Germinal center (tissue), 1 donor: ENCODE measurements at regions not wholly inside any gene's neighbourhood (a gene's known extent, or its start where the extent isn't known, plus 50 kb on each side); places are given as distances from the start of the nearest gene placed in this dataset.

ENCODE experiments used
- DNase-seq: peaks from one replicate; pipeline ENCODE4 v3.0.0; 2012; ENCODE audit warnings: mixed read lengths, low spot score

DNA sequence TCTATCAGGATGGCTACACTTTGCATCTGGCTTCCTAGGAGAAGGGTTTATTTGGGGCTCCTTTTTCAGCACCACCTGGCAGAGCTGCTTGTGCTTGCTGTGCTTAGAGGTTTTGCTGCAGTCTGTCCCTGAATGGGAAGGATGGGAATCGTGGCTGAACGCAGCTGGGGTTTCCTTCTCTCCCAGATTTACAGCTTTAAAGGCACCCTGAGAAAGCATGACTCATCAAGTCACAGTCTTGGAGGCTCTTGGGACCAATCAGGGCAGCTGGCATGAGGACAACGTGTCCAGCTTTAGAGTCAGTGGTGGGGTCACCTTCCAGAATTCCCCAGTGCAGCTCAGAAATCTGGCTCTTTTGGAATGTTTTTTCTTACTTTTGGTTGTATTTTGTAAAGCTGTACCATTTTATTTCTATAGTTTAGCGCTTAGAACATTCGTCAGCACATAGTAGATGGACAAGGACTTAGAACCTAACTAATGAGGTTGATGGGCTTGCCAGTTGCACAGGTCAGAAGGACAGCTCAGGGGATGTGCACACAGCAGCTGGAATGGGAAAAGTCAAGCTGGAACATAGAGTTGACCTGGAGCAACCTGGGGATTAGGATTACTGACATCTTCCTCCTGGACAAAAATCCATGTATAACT is 222.6 kb downstream of the PRDM2 start:
- no peak for DNase-seq

DNA sequence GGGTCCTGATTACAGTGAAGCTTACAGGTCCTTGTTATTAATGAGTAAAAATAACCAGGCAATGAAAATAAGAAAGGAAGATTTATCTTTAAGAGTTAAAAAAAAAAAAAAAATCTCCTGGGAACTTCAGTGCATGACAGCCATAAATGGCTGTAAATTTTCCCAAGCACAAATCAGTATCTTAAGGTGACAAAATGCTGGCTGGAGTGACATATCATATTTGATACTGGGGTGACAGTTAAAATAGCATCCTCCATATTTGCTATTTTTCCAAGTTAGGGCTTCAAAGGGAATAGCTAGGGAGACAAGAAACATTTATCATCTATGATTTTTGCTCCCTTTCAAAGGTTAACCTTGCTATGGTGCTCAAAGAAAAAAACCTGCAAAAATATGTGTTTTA is 226.6 kb downstream of the PRDM2 start:
- no peak for DNase-seq

DNA sequence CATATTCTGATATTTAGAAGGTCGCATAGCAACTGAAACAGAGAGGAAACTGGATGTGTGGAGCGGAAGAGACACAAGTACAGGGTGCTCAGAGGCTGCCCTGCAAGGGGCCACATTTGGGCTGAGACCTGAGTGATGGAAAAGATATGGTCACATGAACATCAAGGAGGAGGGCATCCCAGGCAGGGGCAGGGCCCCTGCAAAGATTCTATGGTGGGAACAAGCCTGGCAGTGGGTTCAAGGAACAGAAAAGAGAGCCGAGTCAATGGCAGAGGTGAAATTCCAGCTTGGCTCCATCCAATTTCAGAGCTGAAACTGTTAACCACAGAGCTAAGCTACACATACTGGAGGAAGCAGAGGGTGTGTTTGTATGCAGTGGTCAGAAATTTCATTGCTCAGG is 227.7 kb downstream of the PRDM2 start:
- no peak for DNase-seq

DNA sequence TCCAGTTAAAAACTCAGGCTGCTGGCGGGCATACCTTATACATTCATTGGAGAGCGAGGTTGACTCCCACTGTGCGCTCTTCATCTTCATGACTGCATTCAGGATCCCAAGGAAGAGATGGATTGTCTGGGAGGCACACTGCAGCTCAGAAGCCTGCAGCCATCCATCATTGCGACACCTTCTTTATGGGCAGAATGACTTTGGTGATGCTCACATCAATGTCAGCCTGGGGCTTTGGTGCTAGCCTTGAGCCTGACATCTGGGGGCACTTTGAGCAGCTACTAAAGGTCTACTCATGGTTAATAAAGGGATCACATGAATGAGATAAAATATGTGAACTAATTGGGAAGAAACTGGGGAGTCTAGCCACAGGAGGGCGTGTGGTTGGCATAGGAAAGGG is 229.3 kb downstream of the PRDM2 start:
- DNase-seq = no peak

DNA sequence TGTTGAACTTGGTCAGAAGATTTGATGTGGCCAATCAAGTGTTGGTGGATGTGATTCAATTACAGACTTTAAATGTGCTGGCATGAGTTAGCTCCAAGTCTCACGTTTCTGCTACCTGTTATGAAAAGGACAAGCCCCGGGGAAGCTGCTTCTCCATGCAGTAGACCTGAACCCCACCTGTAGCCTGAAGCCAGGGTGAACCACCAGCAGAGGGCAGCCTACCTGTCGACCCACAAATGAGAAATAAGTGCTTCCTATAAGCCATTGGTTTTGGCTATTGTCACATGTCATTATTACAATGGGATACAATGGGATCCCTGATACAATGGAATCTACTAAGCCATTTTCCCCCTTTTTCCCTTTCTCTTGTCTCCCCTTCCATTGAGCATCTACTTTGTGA is 230.2 kb downstream of the PRDM2 start:
- peak; percentile 30 for DNase-seq

DNA sequence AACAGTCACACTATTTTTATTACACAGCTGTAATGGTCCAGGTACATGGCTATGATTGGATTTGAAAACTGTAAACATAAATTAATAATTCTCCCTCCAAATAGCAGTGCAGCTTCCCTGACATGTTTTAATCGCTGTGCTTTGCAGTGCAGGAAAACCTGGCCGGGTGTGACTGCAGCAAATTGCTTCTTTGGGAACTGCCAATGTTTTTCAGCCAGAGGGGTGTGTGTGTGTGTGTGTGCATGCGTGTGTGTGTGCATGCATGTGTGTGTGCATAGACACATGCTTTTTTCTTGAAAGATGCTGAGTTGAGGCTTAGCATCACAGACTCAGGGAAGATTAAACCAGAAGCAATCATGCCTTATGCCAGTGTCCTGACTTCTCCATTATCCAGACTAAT is 231.2 kb downstream of the PRDM2 start:
- DNase-seq = no peak

DNA sequence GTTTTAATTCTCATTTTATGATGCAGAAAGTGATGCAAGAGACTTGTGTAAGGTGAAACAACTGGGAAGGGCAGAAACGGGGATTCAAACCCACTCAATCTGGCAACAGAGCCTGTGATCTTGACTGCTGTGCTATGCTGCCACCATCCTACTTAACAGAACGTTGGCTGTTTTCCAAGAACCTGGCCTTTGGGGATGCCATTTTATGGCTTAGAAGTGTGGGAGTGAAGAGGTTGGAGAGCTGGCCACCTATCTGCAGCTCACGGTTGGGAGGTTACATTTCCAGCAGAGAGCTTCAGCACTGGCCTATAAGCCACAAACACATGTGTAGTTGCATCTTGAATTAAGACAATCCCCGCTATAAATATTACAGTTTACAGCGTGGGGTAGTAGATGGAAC is 235.3 kb downstream of the PRDM2 start:
- DNase-seq = no peak

DNA sequence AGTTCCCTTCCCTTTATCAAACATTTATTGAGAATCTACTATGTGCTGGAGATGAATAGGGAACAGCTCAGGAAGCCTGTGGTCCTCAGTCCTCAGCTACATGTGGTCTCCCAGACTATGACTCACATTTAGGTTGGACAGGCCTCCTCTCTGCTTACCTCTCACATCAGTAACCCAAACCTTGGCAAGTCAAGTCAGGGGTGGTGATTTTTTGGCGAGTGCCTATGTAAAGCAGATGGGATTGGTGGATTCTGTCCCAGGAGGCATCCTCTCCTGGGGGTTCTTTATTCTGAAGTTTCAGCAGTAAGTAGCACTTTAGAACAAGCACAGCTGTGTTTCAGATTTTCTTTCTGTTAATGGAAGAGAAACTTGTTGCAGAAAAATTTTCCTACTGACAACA is 241.3 kb downstream of the PRDM2 start:
- no peak for DNase-seq

DNA sequence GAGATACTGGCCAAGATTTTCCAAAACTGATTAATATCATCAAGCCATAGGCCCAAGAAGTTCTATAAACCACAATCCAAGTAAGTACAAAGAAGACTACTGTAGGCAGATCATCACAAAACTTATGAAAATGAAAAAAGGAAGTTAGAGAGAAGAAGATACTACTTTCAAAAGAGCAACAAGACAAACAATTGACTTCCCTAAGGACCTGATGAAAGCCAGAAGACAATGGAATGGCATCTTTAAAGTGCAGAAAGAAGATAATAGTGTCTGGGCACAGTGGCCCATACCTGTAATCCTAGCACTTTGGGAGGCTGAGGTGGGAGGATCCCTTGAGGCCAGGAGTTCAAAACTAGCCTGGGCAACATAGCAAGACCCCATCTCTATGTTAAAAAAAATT is 243.1 kb downstream of the PRDM2 start:
- DNase-seq = no peak

DNA sequence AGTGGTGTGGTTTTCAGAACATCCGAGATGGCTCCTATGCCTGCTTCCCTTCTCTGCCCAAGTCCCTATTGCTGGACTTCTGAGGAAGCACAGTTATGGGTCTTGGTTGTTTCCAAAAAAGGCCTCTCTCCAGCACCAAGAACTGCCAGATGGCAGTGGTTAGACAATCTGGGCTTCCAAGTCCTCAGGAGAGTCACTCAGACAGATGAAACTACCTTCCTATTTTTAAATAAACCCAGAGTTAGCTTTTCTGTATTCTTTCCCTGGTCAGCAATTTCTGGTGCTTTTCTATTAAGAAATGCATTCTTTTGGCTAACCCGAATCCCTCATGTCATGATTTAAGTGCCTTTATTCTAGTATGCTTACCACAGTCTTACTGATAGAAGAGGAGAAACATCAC is 245.9 kb downstream of the PRDM2 start:
- DNase-seq = no peak

DNA sequence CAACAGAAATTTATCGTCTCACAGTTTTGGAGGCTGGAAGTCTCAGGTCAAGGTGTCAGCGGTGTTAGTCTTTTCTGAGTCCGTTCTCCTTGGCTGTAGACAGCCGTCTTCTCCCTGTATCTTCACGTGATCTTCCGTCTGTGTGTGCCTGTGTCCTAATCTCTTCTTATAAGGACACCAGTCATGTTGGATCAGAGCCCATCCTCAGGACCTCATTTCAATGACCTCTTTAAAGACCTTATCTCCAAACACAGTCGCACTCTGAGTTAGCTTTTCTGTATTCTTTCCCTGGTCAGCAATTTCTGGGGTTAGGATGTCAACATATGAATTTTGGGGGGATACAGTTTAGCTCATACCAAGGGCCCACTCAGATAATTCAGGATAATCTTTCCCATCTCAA is 247.7 kb downstream of the PRDM2 start:
- no peak for DNase-seq

DNA sequence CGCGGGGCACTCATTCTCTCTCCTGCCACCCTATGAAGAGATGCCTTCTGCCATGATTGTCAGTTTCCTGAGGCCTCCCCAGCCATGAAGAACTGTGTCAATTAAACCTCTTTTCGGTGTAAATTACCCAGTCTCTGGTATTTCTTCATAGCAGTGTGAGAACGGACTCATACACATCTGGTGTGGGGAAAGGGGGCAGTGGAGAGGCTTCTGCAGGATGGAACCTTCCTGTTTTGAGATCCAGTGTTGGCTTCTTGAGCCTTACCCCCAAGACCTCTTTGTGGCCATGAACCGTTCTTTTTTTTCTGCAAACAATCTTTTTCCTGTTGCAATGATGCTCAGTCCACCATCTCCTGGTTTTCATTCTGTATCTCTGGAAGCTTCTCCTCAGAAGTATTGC is 248.4 kb downstream of the PRDM2 start:
- no peak for DNase-seq

DNA sequence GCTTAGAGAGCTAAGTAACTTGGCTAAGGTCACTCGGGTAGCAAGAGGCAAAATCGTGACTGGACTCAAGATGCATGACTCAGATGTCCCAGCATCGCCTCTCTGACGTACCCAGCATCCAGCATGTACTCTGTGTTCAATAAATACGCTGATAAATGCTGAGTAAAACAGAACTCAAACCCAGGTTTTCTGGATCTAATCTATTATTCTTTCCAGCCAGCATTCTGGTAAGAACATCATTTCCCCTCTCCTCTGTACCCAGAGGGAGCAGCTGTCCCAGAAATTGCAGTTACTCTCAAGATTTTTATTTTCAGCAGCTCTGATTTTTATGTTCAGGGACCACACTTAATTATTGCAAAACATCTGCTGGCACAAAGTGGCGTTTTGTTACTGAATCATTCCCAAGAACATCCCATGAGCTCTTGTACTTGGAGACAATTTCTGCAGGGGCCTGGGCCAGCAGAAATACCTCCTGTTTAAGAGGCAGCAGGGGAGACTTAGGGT is 249.0 kb downstream of the PRDM2 start:
- DNase-seq = no peak

DNA sequence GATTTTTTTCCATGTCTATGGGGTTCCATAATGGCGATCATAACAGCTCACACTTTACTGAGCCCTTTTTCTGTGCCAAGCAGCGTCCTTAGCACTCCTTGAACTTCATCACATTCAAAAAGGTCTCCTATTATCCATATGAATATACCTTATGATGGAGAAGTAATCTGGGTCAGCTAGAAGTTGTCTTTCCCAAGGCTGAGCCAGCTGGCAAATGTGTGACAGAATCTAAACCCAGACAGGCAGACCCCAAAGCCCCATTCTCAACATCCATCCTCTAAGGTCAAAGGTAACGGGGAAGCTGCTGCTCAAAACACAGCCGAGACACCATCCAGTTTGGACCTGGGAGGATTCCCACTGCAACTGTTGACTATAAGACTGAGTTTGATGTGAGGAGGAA is 249.6 kb downstream of the PRDM2 start:
- no peak for DNase-seq

DNA sequence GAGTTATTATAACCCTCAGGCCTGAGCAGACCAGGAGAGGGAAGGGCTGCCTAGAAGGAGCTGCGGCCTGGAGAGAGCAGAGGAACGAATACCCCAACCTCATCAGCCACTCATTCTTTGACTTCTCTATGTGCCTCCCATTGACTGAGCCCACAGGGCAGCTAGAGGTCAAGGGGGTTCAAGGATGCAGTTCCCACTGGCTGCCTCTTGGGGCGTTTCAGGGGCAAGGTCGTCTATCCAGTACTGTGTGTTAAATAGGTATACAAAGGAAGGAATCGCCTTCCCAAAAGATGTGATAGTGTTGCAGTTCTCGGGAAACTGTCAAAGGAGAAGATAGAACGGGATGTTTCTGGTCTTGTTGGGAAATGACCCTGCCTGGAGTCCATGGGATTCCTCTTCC is 250.6 kb downstream of the PRDM2 start:
- DNase-seq = no peak

DNA sequence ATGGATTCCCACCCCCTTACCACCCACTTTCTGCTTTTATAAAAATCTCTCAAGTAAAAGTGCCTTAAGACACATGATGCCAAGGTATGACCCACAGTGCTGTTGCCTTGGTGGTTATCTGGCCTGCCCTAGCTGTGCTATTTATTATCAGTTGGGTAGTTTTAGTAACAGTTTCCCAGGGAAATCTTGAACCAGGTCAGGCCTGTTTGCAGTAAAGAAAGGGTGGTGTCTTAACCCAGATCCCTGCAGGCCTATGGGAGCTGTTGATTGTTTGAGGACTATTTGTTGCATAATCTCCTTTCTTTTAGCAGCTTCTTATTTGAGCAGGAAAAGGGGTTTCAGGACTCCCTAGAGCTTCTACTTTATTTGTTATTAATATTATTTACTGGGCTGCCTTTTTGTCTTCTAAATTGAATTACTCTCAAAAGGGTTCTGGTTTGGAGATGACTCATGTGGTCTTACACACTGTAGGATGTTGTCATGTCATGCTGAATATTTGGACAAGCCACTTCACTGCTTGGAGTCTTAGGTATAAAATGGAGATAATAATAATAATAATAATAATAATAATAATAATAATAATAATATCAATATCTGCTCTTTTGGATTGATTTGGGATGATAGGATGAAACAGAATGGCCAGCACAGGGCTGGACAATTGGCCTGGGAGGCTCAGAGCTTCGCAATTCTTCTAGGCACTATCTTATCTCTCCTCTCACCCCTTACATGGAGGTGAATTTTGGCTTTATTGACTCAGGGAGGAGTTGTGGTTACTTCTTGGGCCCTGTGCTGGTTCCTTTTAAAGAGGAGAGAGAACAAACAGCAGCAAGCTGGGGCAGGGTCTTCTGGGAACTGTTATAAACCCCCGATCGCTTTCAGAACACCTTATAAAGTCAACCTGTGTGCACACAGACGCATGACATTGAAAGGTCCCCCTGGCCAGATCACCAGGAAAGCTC is 252.1 kb downstream of the PRDM2 start:
- no peak for DNase-seq

DNA sequence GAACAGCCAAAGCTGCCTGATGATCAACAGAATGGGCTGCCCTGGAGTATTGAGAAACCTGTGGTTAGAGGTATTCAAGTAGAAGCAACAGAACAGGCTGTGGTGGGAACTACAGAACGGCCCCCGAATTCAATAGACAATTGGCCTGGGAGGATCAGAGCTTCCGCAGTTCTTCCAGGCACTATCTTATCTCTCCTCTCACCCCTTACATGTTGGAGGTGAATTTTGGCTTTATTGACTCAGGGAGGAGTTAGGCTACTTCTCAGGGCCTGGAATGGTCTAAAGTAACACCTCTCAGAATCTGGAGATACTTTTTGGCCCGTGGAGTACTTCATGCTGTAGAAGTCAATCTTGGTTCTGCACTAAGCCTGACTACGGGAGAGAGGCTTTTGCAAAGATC is 253.0 kb downstream of the PRDM2 start:
- DNase-seq = no peak

DNA sequence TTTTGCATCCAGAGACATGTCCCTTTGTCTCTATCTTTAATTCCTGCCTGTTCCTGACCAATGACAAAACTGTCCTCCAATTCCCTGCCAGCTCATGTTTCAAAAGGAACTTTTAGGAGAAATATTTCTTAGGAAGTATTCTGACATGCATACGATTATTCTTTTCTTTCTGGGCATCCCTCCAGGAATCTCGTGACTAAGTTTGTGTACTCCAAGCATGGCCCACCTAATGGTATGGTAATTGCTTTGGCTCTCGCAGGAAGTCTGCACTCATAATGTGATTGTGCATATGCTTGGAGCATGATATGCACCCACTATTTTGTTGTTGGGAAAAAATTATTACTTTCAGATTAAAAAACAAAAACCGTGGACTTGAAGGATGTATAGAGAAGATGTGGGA is 256.4 kb downstream of the PRDM2 start:
- DNase-seq = no peak

DNA sequence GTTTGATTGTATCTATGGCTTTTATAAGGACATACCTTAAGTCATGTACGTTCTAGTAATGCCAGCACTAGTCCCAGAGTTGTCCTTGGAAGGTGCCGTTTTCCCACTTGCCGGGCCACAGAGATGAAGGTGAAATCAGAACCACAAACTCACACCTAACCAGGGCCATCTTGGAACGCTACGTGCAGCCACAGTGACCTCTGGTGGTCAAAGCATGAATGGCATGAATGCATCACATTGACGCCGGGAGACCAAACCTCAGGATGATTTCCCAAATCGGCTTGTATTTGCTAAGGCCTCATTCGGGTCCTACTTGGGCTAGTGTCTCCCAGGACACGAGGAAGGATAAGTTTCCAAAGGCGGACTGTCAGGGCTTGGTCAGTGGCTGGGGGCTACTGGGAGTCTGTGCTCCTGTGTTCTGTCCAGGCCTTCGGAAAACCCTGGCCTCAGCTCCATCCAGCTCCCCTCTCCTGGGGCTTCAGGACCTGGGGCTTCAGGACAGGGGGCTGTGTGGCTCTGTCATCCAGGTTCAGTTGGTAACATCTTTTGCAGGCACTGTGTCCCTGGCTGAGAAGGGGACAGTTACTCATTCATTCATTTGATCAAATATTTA is 260.5 kb downstream of the PRDM2 start:
- peak; percentile 66 for DNase-seq

DNA sequence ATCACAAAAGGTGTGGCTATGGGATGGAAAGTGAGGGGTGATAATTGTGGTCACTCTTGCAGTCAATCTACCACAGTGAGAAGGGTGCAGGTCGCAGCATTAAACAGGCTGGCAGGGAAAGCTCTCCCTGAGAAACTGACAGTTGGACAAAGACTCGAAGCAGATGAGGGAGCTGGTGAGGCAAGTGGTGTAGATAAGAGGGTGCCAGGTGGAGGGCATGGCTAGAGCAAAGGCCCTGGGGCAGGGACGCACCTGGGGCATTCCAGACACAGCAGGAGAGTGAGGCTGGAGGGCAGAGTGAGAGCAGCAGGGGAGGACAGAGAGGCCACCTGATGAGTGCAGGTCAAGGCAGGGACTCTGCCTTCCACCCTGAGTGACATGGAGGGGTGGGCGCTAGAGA is 264.8 kb downstream of the PRDM2 start:
- DNase-seq = no peak

DNA sequence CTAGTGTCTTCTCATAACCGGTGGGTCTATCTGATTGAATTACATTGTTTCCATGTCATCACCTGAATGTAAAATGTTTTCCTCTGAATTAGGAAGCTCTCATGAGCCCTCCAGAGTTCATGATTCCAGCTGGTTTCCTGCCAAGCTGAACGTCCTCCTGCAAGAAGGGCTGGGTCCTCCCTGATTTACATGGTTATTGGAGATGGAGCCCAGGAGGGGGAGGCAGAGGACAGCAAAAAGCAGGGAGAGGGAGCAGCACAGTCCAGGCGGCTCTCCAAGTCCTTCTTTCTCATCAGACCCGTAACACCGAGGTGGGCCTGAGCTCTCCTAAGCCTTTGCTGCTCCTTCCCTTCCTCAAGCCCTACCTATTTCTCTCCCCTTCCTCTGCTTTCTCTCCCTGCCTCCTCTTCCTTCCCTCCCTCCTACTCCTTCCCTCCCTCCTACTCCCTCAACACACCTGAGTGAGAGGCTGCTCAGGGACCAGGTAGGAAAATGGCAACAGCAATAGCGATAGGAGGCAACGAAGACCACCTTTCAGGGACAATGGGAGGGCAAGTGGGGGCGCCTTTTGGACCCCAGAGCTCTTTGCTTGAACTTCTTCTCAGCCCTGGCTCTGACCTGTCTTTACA is 265.9 kb downstream of the PRDM2 start:
- no peak for DNase-seq

DNA sequence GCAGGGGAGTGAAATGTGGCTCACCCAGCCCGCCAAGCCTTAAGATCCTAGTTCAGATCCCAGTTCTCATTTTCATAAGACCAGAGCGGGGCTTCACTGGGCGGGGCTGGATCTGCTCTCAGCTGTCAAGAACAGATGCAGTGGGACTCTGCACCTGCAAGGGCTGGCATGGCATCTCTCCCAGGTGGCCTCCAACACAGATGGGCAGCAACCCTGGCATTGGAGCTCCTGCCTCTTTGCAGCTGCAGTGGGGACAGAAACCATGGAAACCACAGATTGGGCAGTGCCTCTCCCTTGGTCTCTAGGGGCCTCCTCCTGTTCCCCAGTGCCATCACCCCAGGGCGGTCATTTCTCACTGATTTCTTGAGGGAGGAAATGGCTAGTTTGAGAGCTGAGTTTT is 267.7 kb downstream of the PRDM2 start:
- no peak for DNase-seq

DNA sequence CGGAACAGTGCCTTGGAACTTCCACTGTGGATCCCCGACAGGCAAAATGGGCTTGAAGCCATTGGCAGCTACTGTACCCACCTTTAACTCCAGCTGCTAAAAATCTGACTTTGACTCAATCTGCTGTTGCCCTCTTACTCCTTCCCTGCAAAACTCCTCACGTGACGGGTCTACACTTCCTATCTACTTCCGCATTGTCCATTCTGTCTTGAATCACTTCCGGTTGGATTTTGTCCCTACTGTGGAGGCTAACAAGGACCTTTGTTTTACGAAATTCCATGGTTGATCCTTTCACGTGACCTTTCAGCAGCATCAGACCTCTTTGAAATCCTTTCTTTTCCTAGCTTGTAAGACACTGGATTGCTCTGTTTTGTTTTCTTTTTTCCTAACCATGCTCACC is 268.4 kb downstream of the PRDM2 start:
- DNase-seq = no peak
